ENCODE measurements at regions not wholly inside any gene's neighbourhood (a gene's known extent, or its start where the extent isn't known, plus 50 kb on each side); places are given as distances from the start of the nearest gene placed in this dataset.

DNA sequence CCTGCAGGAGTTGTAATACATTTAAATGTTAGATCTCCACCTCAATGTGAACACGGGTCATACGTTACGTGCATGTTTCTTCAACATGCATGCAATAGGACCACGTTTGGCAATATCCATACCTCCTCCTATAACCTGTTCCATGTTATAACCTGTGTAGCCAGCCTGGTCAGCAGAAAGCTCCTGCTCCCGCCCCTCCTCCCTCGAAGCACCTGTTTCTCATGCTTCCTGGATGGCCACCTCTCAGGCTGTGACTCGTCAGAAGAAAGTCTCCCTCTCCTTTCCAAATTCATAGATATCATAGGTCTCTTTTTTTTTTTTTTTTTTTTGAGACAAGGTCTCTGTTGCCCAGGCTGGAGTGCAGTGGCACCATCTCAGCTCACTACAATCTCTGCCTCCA, 96.5 kb downstream of the HMX1 start:
- DNase-seq, result no peak
- no peaks in the 10 kb centered on the region for H3K36me3 ChIP-seq (ENCODE audit: control insufficient read depth in 4 of 4, insufficient read depth in 4 of 4, low read length in 4 of 4)
- H3K27ac ChIP-seq (ENCODE audit: low read depth in 1 of 2, low read length in 1 of 2), result no peak overlapping the region
- WGBS, 2 donors, result 73 to 87% methylated on average over 7 of the region's 7 CpGs
- H3K9me3 ChIP-seq (ENCODE audit: control insufficient read depth in 4 of 4, insufficient read depth in 3 of 4, low read length in 3 of 4), result peaks cover 0 to 2% (median 0%) of the 10 kb centered on the region in 4 donors
- no peak overlapping the region for H3K9ac ChIP-seq (ENCODE audit: insufficient read depth in 1 of 2, low read length in 2 of 2)
- TF ChIP-seq, protein P1, sequence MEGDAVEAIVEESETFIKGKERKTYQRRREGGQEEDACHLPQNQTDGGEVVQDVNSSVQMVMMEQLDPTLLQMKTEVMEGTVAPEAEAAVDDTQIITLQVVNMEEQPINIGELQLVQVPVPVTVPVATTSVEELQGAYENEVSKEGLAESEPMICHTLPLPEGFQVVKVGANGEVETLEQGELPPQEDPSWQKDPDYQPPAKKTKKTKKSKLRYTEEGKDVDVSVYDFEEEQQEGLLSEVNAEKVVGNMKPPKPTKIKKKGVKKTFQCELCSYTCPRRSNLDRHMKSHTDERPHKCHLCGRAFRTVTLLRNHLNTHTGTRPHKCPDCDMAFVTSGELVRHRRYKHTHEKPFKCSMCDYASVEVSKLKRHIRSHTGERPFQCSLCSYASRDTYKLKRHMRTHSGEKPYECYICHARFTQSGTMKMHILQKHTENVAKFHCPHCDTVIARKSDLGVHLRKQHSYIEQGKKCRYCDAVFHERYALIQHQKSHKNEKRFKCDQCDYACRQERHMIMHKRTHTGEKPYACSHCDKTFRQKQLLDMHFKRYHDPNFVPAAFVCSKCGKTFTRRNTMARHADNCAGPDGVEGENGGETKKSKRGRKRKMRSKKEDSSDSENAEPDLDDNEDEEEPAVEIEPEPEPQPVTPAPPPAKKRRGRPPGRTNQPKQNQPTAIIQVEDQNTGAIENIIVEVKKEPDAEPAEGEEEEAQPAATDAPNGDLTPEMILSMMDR (IDR thresholded peaks at IDR 0.05; ENCODE audit: control extremely low read depth, extremely low read depth), result no peak
- H3K4me1 ChIP-seq (ENCODE audit: control insufficient read depth in 5 of 5, insufficient read depth in 5 of 5, low read length in 5 of 5), result no peaks in the 10 kb centered on the region
- H3K4me3 ChIP-seq, result no peak overlapping the region
- no peak for ATAC-seq (ENCODE audit: insufficient read depth, low FRiP score)
- H3K27me3 ChIP-seq (ENCODE audit: control insufficient read depth in 3 of 3, insufficient read depth in 3 of 3, low read length in 2 of 3), result no peaks in the 10 kb centered on the region

DNA sequence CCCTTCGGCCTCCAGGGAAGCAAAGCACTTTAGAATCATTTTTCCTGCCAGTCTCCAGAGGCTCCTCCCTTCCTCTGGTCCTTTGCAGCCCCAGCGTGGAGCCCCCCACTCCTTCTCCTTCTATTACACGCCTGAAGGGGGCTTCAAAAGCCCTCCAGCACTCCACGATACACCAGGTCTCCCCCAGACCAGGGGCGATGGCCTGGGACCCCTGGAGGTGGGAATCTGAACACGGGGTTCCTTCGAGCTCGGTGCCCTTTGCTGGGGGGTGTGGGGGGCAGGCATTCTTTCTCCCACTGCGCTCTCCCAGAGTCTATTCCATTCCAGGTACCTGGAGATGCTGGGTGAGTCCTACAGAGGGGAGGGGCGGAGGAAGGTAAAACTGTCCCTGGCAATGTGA, 97.6 kb downstream of the HMX1 start:
- ATAC-seq (ENCODE audit: insufficient read depth, low FRiP score) (no peak), DNase-seq (no peak)
- Histone ChIP-seq H3K9me3 (ENCODE audit: control insufficient read depth in 4 of 4, insufficient read depth in 3 of 4, low read length in 3 of 4) (no peaks in the 10 kb centered on the region), H3K27ac (ENCODE audit: low read depth in 1 of 2, low read length in 1 of 2) (no peak overlapping the region), H3K4me1 (ENCODE audit: control insufficient read depth in 5 of 5, insufficient read depth in 5 of 5, low read length in 5 of 5) (no peaks in the 10 kb centered on the region), H3K27me3 (ENCODE audit: control insufficient read depth in 3 of 3, insufficient read depth in 3 of 3, low read length in 2 of 3) (no peaks in the 10 kb centered on the region), H3K36me3 (ENCODE audit: control insufficient read depth in 4 of 4, insufficient read depth in 4 of 4, low read length in 4 of 4) (no peaks in the 10 kb centered on the region), H3K4me3 (no peak overlapping the region), H3K9ac (ENCODE audit: insufficient read depth in 1 of 2, low read length in 2 of 2) (no peak overlapping the region)
- WGBS, 2 donors, result 70 to 80% methylated on average over 10 of the region's 10 CpGs
- TF ChIP-seq, protein P1 (IDR thresholded peaks at IDR 0.05; ENCODE audit: control extremely low read depth, extremely low read depth), result no peak

DNA sequence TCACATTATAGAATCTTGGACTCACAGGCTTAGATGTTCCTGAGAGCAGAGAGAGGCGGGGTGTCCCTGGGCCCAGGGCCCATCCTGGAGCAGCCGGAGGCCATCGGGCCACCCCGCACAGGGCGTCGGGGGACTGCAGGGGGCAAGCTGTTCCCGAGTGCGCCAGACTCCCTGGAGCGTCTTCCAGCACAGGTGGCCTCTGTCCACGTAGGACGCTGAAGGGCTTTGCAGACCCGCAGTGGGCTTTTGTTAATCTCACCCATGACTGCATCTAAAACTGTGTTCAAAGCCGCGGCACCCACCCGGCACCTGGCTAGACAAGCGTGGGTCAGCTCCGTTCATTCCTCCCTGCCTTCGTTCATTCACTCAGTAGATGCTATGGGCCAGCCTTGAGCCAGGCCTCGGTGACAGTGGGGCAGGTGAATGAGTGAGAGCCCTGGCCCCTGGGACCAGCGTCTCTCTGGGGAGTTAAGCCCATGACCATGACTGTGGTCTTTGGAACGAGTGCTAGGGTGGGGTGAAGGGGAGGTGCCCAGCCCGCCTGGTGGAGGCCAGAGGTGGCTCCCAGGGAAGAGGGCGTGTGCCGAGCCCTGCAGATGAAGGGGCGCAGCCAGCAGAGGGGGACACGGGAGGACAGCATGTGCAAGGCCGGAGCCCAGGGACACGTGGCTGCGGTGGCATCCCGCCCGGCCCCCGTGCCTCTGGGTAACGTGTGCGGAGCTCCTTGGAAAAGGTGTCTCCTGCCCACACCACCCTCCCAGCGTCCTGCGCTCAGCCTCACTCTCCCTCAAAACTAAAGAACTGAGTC, 98.3 kb downstream of the HMX1 start:
- no peaks in the 10 kb centered on the region for H3K36me3 ChIP-seq (ENCODE audit: control insufficient read depth in 4 of 4, insufficient read depth in 4 of 4, low read length in 4 of 4)
- TF ChIP-seq, protein P1 (IDR thresholded peaks at IDR 0.05; ENCODE audit: control extremely low read depth, extremely low read depth), result no peak

More for the DNA sequence above, 98.3 kb downstream of the HMX1 start:
- no peak for ATAC-seq (ENCODE audit: insufficient read depth, low FRiP score)
- Histone ChIP-seq H3K27me3 (ENCODE audit: control insufficient read depth in 3 of 3, insufficient read depth in 3 of 3, low read length in 2 of 3) (no peaks in the 10 kb centered on the region), H3K4me1 (ENCODE audit: control insufficient read depth in 5 of 5, insufficient read depth in 5 of 5, low read length in 5 of 5) (no peaks in the 10 kb centered on the region), H3K4me3 (no peak overlapping the region), H3K9me3 (ENCODE audit: control insufficient read depth in 4 of 4, insufficient read depth in 3 of 4, low read length in 3 of 4) (no peaks in the 10 kb centered on the region), H3K27ac (ENCODE audit: low read depth in 1 of 2, low read length in 1 of 2) (no peak overlapping the region), H3K9ac (ENCODE audit: insufficient read depth in 1 of 2, low read length in 2 of 2) (no peak overlapping the region)
- WGBS, 2 donors, result 83 to 88% methylated on average over 36 of the region's 36 CpGs
- peak in 1 of 3 donors; percentile 5 for DNase-seq

Data from lung (tissue), 11 donors.